ENCODE measurements at regions not wholly inside any gene's neighbourhood (a gene's known extent, or its start where the extent isn't known, plus 50 kb on each side); places are given as distances from the start of the nearest gene placed in this dataset.

DNA sequence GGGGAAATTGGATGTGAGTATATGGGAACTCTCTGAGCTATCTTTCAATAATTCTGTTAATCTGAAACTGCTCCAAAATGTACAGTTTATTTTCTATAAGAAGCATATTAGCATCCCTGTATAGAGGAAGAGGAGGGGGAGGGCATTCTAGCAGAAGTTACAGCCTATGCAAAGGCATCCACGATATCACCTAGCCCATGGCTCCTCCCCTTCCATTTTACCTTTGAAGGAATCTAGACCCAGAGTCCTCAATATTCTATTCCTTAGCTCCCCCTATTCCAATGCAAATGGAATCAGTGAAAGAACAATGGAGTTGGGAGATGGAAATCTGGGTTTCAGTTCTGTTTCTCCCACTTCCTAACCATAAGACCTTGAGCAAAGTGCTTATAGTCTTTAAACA, 132.9 kb upstream of the IFNE start:
- H4K5ac ChIP-seq (ENCODE audit: insufficient read length, low read depth, low read length): no peak overlapping the region
- no peak overlapping the region for H3K27ac ChIP-seq (ENCODE audit: insufficient read length, low read depth, low read length)
- no peak overlapping the region for H3T11ph ChIP-seq (ENCODE audit: low read length)
- no peaks in the 10 kb centered on the region for H3K79me1 ChIP-seq (ENCODE audit: insufficient read depth, low read depth, low read length, poor library complexity, severe bottlenecking)
- H4K8ac ChIP-seq (replicated peaks; ENCODE audit: insufficient read length, low read depth, low read length): no peak overlapping the region
- Mint-ChIP-seq H3K27ac (no peak overlapping the region), H3K36me3 (ENCODE audit: insufficient read depth in 1 of 3, low read depth in 3 of 3) (no peaks in the 10 kb centered on the region), H3K4me3 (no peak overlapping the region), H3K27me3 (ENCODE audit: low read depth) (no peaks in the 10 kb centered on the region), H3K9me3 (no peaks in the 10 kb centered on the region), H3K4me1 (peaks cover 20 to 22% of the 10 kb centered on the region in 2 experiments)
- H3K23ac ChIP-seq (ENCODE audit: insufficient read length, low read depth, low read length): no peak overlapping the region
- no peak overlapping the region for H2BK20ac ChIP-seq (ENCODE audit: low read depth, low read length, poor library complexity, severe bottlenecking)
- no peak overlapping the region for H3K18ac ChIP-seq (ENCODE audit: insufficient read length, low read depth, low read length)
- H4K20me1 ChIP-seq (ENCODE audit: control insufficient read depth, insufficient read depth, insufficient read length): no peaks in the 10 kb centered on the region
- no peak overlapping the region for H2BK5ac ChIP-seq (ENCODE audit: insufficient read length, low read length)
- no peak overlapping the region for H2AK5ac ChIP-seq (ENCODE audit: insufficient read length, low read length)
- H3K27me3 ChIP-seq (ENCODE audit: insufficient read depth, low read length): no peaks in the 10 kb centered on the region
- no peak overlapping the region for H3K9ac ChIP-seq (ENCODE audit: extremely low read depth, insufficient read length, low read length)
- no peaks in the 10 kb centered on the region for H3K79me2 ChIP-seq (ENCODE audit: insufficient read depth, low read length)
- no peak overlapping the region for H2BK15ac ChIP-seq (ENCODE audit: low read depth, low read length)
- no peak overlapping the region for H2BK12ac ChIP-seq (ENCODE audit: insufficient read length, low read depth, low read length)
- WGBS (ENCODE audit: extremely low coverage, insufficient read length, low lambda C conversion rate): no CpG with 5 or more reads among the region's 1 CpG
- peak overlapping the region; percentile 33 for H2AFZ ChIP-seq (ENCODE audit: low read length)
- H3K56ac ChIP-seq (ENCODE audit: insufficient read length, low read depth, low read length): no peak overlapping the region
- no peak for DNase-seq
- no peak overlapping the region for H2BK120ac ChIP-seq (ENCODE audit: low read depth, low read length, poor library complexity, severe bottlenecking)
- H4K91ac ChIP-seq (ENCODE audit: insufficient read length, low read depth, low read length): no peak overlapping the region
- TF ChIP-seq CTCF (conservative IDR thresholded peaks at IDR 0.05): no peak
- H3K4me1 ChIP-seq (ENCODE audit: insufficient read depth, low read length): peaks cover 3% of the 10 kb centered on the region; the same call in 1 of the 2 replicates
- H3K9me3 ChIP-seq (ENCODE audit: control insufficient read depth, low read depth, low read length): no peaks in the 10 kb centered on the region
- H3K23me2 ChIP-seq (ENCODE audit: insufficient read length, low read depth, low read length, poor library complexity, severe bottlenecking): no peaks in the 10 kb centered on the region
- H3K14ac ChIP-seq (ENCODE audit: insufficient read depth, low read length): no peak overlapping the region
- H3K4me2 ChIP-seq (ENCODE audit: insufficient read depth, insufficient read length, low read length): no peak overlapping the region
- H3K4ac ChIP-seq (ENCODE audit: low read depth, low read length): no peak overlapping the region

All from H9 (cell line).